22Rv1 (cell line): ENCODE measurements at regions not wholly inside any gene's neighbourhood (a gene's known extent, or its start where the extent isn't known, plus 50 kb on each side); places are given as distances from the start of the nearest gene placed in this dataset.

Source experiments
- CTCF ChIP-seq: fragments of 450-650 bp; IDR thresholded peaks from 2 replicates; pipeline ENCODE4 v1.5.1; 2017; ENCODE audit warnings: mild to moderate bottlenecking
- ZFX ChIP-seq: fragments of 450-650 bp; IDR thresholded peaks from 2 replicates; pipeline ENCODE4 v1.6.1; 2017; ENCODE audit warnings: antibody characterized with exemption, borderline replicate concordance

DNA sequence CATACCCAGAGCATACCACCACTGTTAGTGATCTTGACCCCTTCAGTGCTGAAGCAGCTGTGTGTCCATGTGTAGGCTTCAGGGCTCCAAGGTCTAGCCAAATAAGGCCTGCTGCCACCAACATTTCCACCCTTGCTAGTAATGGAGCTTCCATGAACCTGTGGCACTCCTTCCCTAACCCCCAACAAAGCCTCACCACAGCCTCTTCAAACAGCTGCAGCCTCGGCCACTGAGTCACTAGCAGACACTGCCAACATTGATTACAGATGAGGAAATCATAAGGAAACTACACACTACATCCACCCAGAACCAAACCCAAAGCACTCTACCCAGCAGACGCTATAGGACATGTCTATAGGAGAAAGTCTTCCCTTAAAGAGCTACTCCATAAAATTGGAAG, 610.7 kb downstream of the KCNJ2 start:
- TF ChIP-seq CTCF (no peak), ZFX (no peak)
